ENCODE measurements at regions not wholly inside any gene's neighbourhood (a gene's known extent, or its start where the extent isn't known, plus 50 kb on each side); places are given as distances from the start of the nearest gene placed in this dataset.

DNA sequence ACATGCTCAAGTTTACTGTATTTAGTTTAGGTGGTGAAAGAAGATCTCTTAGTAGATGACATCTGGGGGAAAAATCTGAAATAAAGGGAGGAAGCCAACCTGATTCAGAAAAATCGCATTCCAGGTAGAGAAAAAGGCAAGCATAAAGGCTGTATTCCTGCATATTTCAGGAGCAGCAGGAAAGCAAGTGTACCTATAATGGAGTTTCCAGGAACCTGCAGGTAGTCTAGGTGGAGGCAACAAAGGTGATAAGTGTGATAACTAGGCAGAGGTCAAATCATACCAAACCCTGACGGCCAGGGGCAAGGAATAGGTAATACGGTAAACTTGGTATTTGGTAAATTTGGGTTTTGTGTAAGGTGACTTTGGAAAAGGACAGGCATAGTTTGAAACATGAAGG lies 132.8 kb upstream of the GOT2 start:
- BruUV-seq (replicated peaks): no TSS peak
- Histone ChIP-seq H3K4me3 (no peak overlapping the region), H3K9me3 (replicated peaks; ENCODE audit: control insufficient read depth, insufficient read depth, low read depth, low read length) (no peaks in the 10 kb centered on the region), H3K4me2 (ENCODE audit: insufficient read depth, low read length) (no peak overlapping the region), H3K79me2 (ENCODE audit: control insufficient read depth, insufficient read depth, low read length) (no peaks in the 10 kb centered on the region), H4K20me1 (replicated peaks; ENCODE audit: control insufficient read depth, insufficient read depth, low read length) (no peaks in the 10 kb centered on the region), H3K36me3 (ENCODE audit: control insufficient read depth, insufficient read depth, low read length) (no peaks in the 10 kb centered on the region), H3K9ac (ENCODE audit: insufficient read depth in 1 of 2, low read depth in 2 of 2, low read length in 2 of 2) (no peak overlapping the region), H3K27ac (ENCODE audit: extremely low read depth, low read depth, low read length) (no peak overlapping the region), H3K27me3 (ENCODE audit: control insufficient read depth in 2 of 2, insufficient read depth in 2 of 2, low read length in 2 of 2) (no peaks in the 10 kb centered on the region), H3K4me1 (replicated peaks in 1 of 2; ENCODE audit: control insufficient read depth in 2 of 2, insufficient read depth in 2 of 2, low read length in 2 of 2) (peaks cover under 1 to 2% of the 10 kb centered on the region in 2 experiments; a peak in 3 of 5 replicates), H2AFZ (ENCODE audit: low read depth, low read length) (no peak overlapping the region), H3K9me1 (ENCODE audit: control insufficient read depth, insufficient read depth, low read length) (no peaks in the 10 kb centered on the region)
- FAIRE-seq: no peak
- TF ChIP-seq BHLHE40 (IDR thresholded peaks at IDR 0.05; ENCODE audit: low read length): no peak
- intact Hi-C loops (cut with micrococcal nuclease): no loop called here
- in situ Hi-C loops (cut with MboI): no loop called here
- 9% methylated on average over 3 of the region's 3 CpGs for WGBS (ENCODE audit: insufficient coverage, low coverage, missing lambda C conversion rate)
- no peak for ATAC-seq
- DNase-seq (ENCODE audit: extremely low read depth in 1 of 4, low spot score in 3 of 4): no peak
- ChIA-PET POLR2A (no interaction called here), CTCF (ENCODE audit: low intra/inter-chr PET ratio) (no interaction called here)

DNA sequence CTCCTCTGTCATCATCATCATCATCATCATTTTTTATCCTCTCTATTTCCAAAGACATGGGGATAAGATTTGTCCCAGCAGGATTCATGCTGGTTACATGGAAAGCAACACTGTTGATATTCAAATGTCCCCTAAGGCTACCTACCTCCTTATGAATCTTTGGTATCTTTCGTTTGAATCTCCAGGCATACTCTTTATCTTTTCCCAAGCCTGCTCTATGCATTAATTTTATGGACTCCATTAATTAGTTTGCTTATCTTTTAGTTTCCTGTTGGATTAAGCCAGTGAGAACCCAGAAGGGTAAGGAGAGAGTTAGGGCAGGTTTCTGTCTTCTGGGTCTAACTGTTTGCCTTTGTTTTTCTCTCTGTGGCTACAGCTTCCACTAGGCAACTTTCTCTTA lies 129.6 kb upstream of the GOT2 start:
- Histone ChIP-seq H3K27ac (ENCODE audit: extremely low read depth, low read depth, low read length) (no peak overlapping the region), H3K36me3 (ENCODE audit: control insufficient read depth, insufficient read depth, low read length) (no peaks in the 10 kb centered on the region), H3K9me3 (replicated peaks; ENCODE audit: control insufficient read depth, insufficient read depth, low read depth, low read length) (no peaks in the 10 kb centered on the region), H3K9ac (ENCODE audit: insufficient read depth in 1 of 2, low read depth in 2 of 2, low read length in 2 of 2) (no peak overlapping the region), H2AFZ (ENCODE audit: low read depth, low read length) (no peak overlapping the region), H4K20me1 (replicated peaks; ENCODE audit: control insufficient read depth, insufficient read depth, low read length) (no peaks in the 10 kb centered on the region), H3K79me2 (ENCODE audit: control insufficient read depth, insufficient read depth, low read length) (no peaks in the 10 kb centered on the region), H3K27me3 (ENCODE audit: control insufficient read depth in 2 of 2, insufficient read depth in 2 of 2, low read length in 2 of 2) (no peaks in the 10 kb centered on the region), H3K4me3 (no peak overlapping the region), H3K4me2 (ENCODE audit: insufficient read depth, low read length) (no peak overlapping the region), H3K9me1 (ENCODE audit: control insufficient read depth, insufficient read depth, low read length) (no peaks in the 10 kb centered on the region), H3K4me1 (replicated peaks in 1 of 2; ENCODE audit: control insufficient read depth in 2 of 2, insufficient read depth in 2 of 2, low read length in 2 of 2) (peaks cover 2 to 22% of the 10 kb centered on the region in 2 experiments; a peak in 3 of 5 replicates)
- WGBS (ENCODE audit: insufficient coverage, low coverage, missing lambda C conversion rate): 15% methylated on average over 1 of the region's 1 CpG
- ATAC-seq: no peak
- in situ Hi-C loops (cut with MboI) (no loop called here), intact Hi-C loops (cut with micrococcal nuclease) (no loop called here)
- no TSS peak for BruUV-seq (replicated peaks)
- ChIA-PET POLR2A (interaction anchor here (0.7 kb wide), 1 partner anchor 10 kb away, joined by 3 read pairs; no protein-coding TSS in a partner anchor), CTCF (ENCODE audit: low intra/inter-chr PET ratio) (no interaction called here)
- FAIRE-seq: no peak
- DNase-seq (ENCODE audit: extremely low read depth in 1 of 4, low spot score in 3 of 4): no peak
- TF ChIP-seq, protein P1, sequence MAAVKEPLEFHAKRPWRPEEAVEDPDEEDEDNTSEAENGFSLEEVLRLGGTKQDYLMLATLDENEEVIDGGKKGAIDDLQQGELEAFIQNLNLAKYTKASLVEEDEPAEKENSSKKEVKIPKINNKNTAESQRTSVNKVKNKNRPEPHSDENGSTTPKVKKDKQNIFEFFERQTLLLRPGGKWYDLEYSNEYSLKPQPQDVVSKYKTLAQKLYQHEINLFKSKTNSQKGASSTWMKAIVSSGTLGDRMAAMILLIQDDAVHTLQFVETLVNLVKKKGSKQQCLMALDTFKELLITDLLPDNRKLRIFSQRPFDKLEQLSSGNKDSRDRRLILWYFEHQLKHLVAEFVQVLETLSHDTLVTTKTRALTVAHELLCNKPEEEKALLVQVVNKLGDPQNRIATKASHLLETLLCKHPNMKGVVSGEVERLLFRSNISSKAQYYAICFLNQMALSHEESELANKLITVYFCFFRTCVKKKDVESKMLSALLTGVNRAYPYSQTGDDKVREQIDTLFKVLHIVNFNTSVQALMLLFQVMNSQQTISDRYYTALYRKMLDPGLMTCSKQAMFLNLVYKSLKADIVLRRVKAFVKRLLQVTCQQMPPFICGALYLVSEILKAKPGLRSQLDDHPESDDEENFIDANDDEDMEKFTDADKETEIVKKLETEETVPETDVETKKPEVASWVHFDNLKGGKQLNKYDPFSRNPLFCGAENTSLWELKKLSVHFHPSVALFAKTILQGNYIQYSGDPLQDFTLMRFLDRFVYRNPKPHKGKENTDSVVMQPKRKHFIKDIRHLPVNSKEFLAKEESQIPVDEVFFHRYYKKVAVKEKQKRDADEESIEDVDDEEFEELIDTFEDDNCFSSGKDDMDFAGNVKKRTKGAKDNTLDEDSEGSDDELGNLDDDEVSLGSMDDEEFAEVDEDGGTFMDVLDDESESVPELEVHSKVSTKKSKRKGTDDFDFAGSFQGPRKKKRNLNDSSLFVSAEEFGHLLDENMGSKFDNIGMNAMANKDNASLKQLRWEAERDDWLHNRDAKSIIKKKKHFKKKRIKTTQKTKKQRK (IDR thresholded peaks at IDR 0.05; ENCODE audit: borderline replicate concordance, low read depth, low read length): no peak
- TF ChIP-seq PHB2 (IDR thresholded peaks at IDR 0.05; ENCODE audit: low read depth) (no peak), DMBX1 (CRISPR knock-in tag; IDR thresholded peaks at IDR 0.05; ENCODE audit: borderline replicate concordance) (no peak), PHB (CRISPR knock-in tag; IDR thresholded peaks at IDR 0.05) (no peak), ZNF212 (CRISPR knock-in tag; IDR thresholded peaks at IDR 0.05) (no peak), CREBBP (IDR thresholded peaks at IDR 0.05; ENCODE audit: low read depth, low read length) (no peak)
- TF ChIP-seq, protein P2, sequence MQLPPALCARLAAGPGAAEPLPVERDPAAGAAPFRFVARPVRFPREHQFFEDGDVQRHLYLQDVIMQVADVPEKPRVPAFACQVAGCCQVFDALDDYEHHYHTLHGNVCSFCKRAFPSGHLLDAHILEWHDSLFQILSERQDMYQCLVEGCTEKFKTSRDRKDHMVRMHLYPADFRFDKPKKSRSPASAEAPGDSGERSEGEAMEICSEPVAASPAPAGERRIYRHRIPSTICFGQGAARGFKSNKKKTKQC (CRISPR knock-in tag; IDR thresholded peaks at IDR 0.05): no peak
- TF ChIP-seq, protein P3, sequence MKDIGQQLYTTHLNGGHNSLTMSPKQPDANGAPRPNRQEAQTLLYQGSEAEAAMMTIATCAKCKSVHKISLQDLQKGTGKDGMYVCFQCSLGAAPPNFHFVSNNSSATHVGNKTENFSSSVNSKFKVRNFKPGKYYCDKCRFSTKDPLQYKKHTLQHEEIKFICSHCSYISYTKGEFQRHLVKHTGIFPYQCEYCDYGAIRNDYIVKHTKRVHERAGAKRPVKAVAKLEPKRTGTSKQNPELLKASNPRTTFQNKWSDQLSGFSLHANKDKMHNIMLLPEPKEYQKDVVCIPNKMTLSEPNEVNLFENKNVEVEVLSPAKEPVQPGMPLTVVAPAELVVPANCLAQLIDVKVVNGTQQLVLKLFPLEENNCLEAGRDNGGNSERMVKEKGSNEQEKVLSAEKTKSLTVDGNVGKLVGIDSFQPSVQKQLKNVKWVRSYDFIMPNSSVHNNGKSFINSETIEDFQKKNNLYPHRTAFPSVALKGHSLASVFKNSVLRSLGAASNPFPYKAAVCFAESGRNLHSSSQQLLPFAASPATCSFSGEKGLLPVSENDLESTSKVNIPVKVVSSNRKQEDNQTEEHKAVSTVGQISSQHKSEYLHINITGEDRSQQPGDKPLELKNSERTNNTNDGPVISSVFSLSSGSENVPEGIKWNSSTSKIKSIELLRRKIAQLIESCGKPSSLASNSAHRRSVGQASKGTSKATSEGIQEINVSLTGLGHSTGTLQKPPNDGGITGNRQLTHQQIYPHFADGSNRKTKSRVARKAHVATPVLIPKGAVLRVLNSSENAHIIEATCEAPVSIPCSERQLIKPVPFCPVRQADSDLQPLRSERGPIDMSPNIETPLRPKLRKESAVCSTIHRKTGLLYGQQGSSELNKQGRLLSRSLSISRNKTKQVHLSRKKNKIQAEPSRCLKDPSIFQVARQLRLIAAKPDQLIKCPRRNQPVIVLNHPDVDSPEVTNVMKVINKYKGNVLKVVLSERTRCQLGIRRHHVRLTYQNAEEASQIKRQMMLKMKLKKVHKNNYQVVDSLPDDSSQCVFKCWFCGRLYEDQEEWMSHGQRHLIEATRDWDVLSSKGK (CRISPR knock-in tag; IDR thresholded peaks at IDR 0.05): no peak
